Caco-2 (cell line): ENCODE measurements at regions not wholly inside any gene's neighbourhood (a gene's known extent, or its start where the extent isn't known, plus 50 kb on each side); places are given as distances from the start of the nearest gene placed in this dataset.

Experiments
- BruUV-seq: library from RNA; stranded (reverse); fragments of 400-500 nt; replicated peaks from 2 replicates; lab custom pipeline; 2021; lab: Mats Ljungman, UMichigan
- CTCF ChIA-PET: fragments of 300-600 bp; sonication (Branson Sonifier 250); formaldehyde crosslinking; loops from one replicate; lab custom pipeline; 2022; ENCODE audit warnings: antibody characterized with exemption; lab: Charles Lee
- POLR2A ChIA-PET: fragments of 300-600 bp; sonication (Branson Sonifier 250); formaldehyde crosslinking; loops from one replicate; lab custom pipeline; 2022; ENCODE audit warnings: antibody characterized with exemption; lab: Charles Lee
- DNase-seq, 2 experiments: peaks; one replicate each; pipeline versions ENCODE4 v3.0.0 to v3.0.0-alpha.2; 2020 to 2022
- H3K27me3 ChIP-seq: replicated peaks from 2 replicates; pipeline ENCODE4 v1.6.0; 2011; ENCODE audit warnings: low read length; ENCODE audit not compliant: control insufficient read depth, insufficient read depth
- H3K36me3 ChIP-seq: 2 replicates; pipeline ENCODE4 v1.5.1; 2011; ENCODE audit warnings: low read length; ENCODE audit not compliant: control insufficient read depth, insufficient read depth
- H3K4me1 ChIP-seq: fragments of 250-450 bp; sonication (Bioruptor Pico); 2 replicates; pipeline ENCODE4 v1.5.1; 2020; ENCODE audit warnings: mild to moderate bottlenecking
- H3K4me3 ChIP-seq: 2 replicates; pipeline ENCODE4 v1.5.1; 2011; ENCODE audit warnings: low read depth, mild to moderate bottlenecking, control low read depth, low read length
- H3K9me3 ChIP-seq: fragments of 250-450 bp; sonication (Bioruptor Pico); 2 replicates; pipeline ENCODE4 v1.5.1; 2020; ENCODE audit warnings: mild to moderate bottlenecking, moderate library complexity
- H3K27ac Mint-ChIP-seq: one replicate; pipeline ENCODE4 v1.8.0; 2022; ENCODE audit warnings: mixed read lengths; ENCODE audit not compliant: unreplicated experiment
- H3K27me3 Mint-ChIP-seq: one replicate; pipeline ENCODE4 v1.8.0; 2022; ENCODE audit warnings: mixed read lengths; ENCODE audit not compliant: insufficient read depth, unreplicated experiment
- H3K36me3 Mint-ChIP-seq: one replicate; pipeline ENCODE4 v1.8.0; 2022; ENCODE audit warnings: mild to moderate bottlenecking, mixed read lengths; ENCODE audit not compliant: insufficient read depth, unreplicated experiment
- H3K4me1 Mint-ChIP-seq: one replicate; pipeline ENCODE4 v1.8.0; 2022; ENCODE audit warnings: low read depth, mixed read lengths; ENCODE audit not compliant: unreplicated experiment
- H3K4me3 Mint-ChIP-seq: one replicate; pipeline ENCODE4 v1.8.0; 2022; ENCODE audit warnings: mild to moderate bottlenecking, moderate library complexity, mixed read lengths; ENCODE audit not compliant: unreplicated experiment
- H3K9me3 Mint-ChIP-seq: one replicate; pipeline ENCODE4 v1.8.0; 2022; ENCODE audit warnings: mixed read lengths; ENCODE audit not compliant: unreplicated experiment
- CTCF ChIP-seq, 2 experiments: fragments of 200-600 bp in 1 of 2; IDR thresholded peaks; 1 replicate in 1 of 2; 2 replicates in 1 of 2; pipeline versions ENCODE4 v1.5.1 to v1.8.0; 2011 to 2022; ENCODE audit warnings: antibody characterized with exemption in 1 of 2, control low read depth in 1 of 2, inconsistent platforms in 1 of 2, low read depth in 1 of 2, low read length in 1 of 2, mild to moderate bottlenecking in 1 of 2, moderate library complexity in 1 of 2; ENCODE audit not compliant: insufficient read depth in 1 of 2, severe bottlenecking in 1 of 2, unreplicated experiment in 1 of 2
- intact Hi-C: fragments of 100-400 bp; cut with micrococcal nuclease; formaldehyde crosslinking; loops from one replicate; pipeline ENCODE4 v1.10.0; 2022; ENCODE audit not compliant: unreplicated experiment

GRCh38 chr1:47687631-47688460 is 250.0 kb downstream of the FOXD2 start:
- no peak overlapping the region for H3K4me3 Mint-ChIP-seq

GRCh38 chr1:47688461-47689296 is 250.8 kb downstream of the FOXD2 start:
- Mint-ChIP-seq H3K9me3 (no peaks in the 10 kb centered on the region), H3K4me3 (no peak overlapping the region), H3K27ac (no peak overlapping the region), H3K27me3 (no peaks in the 10 kb centered on the region), H3K36me3 (no peaks in the 10 kb centered on the region), H3K4me1 (peaks cover 17% of the 10 kb centered on the region)
- no peak for TF ChIP-seq CTCF (IDR thresholded peaks at IDR 0.05; ENCODE audit: insufficient read depth in 1 of 2, low read depth in 1 of 2, low read length in 1 of 2, severe bottlenecking in 1 of 2, unreplicated experiment in 1 of 2)
- DNase-seq: no peak
- no peak overlapping the region for H3K4me3 ChIP-seq
- BruUV-seq: no TSS peak
- H3K9me3 ChIP-seq: no peaks in the 10 kb centered on the region
- no peaks in the 10 kb centered on the region for H3K36me3 ChIP-seq
- intact Hi-C loops: no loop called here
- CTCF ChIA-PET: no interaction called here
- H3K27me3 ChIP-seq: no peaks in the 10 kb centered on the region
- POLR2A ChIA-PET: no interaction called here
- H3K4me1 ChIP-seq: peaks cover 22% of the 10 kb centered on the region

More at GRCh38 chr1:47687631-47688460, 250.0 kb downstream of the FOXD2 start:
- BruUV-seq: no TSS peak
- H3K36me3 ChIP-seq: no peaks in the 10 kb centered on the region
- no peak for TF ChIP-seq CTCF (IDR thresholded peaks at IDR 0.05; ENCODE audit: insufficient read depth in 1 of 2, low read depth in 1 of 2, low read length in 1 of 2, severe bottlenecking in 1 of 2, unreplicated experiment in 1 of 2)
- H3K27me3 ChIP-seq: no peaks in the 10 kb centered on the region
- peaks cover 22% of the 10 kb centered on the region for H3K4me1 ChIP-seq
- peaks cover 19% of the 10 kb centered on the region for H3K4me1 Mint-ChIP-seq
- CTCF ChIA-PET: no interaction called here
- H3K27ac Mint-ChIP-seq: peak overlapping the region; percentile 42
- no peaks in the 10 kb centered on the region for H3K27me3 Mint-ChIP-seq
- DNase-seq: no peak
- POLR2A ChIA-PET: no interaction called here
- intact Hi-C loops: no loop called here
- no peak overlapping the region for H3K4me3 ChIP-seq
- H3K9me3 Mint-ChIP-seq: no peaks in the 10 kb centered on the region
- H3K9me3 ChIP-seq: no peaks in the 10 kb centered on the region
- H3K36me3 Mint-ChIP-seq: no peaks in the 10 kb centered on the region

- H3K4me1 ChIP-seq: peaks cover 16% of the 10 kb centered on the region
- H3K4me1 Mint-ChIP-seq: peaks cover 7% of the 10 kb centered on the region
- POLR2A ChIA-PET: no interaction called here
- no peak for TF ChIP-seq CTCF (IDR thresholded peaks at IDR 0.05; ENCODE audit: insufficient read depth in 1 of 2, low read depth in 1 of 2, low read length in 1 of 2, severe bottlenecking in 1 of 2, unreplicated experiment in 1 of 2)
- no peaks in the 10 kb centered on the region for H3K36me3 ChIP-seq
- H3K9me3 Mint-ChIP-seq: no peaks in the 10 kb centered on the region
- H3K27me3 Mint-ChIP-seq: no peaks in the 10 kb centered on the region
- BruUV-seq: no TSS peak
- no peak overlapping the region for H3K4me3 ChIP-seq
- no peak for DNase-seq
- CTCF ChIA-PET: no interaction called here
- no peak overlapping the region for H3K4me3 Mint-ChIP-seq
- intact Hi-C loops: no loop called here
- H3K27me3 ChIP-seq: no peaks in the 10 kb centered on the region
- no peaks in the 10 kb centered on the region for H3K36me3 Mint-ChIP-seq
- no peak overlapping the region for H3K27ac Mint-ChIP-seq
- H3K9me3 ChIP-seq: no peaks in the 10 kb centered on the region
Measured at GRCh38 chr1:47689894-47690293, 252.1 kb downstream of the FOXD2 start.
